NCI-H2171 treated with DMSO at 0.1 percent for 48 hours (cell line): ENCODE measurements at regions not wholly inside any gene's neighbourhood (a gene's known extent, or its start where the extent isn't known, plus 50 kb on each side); places are given as distances from the start of the nearest gene placed in this dataset.
A peak's percentile ranks its signal among the peaks of the same experiment; 100 is the strongest.

Experiments
- DNase-seq: peaks from one replicate; lab custom pipeline; 2025; lab: John Stamatoyannopoulos, UW

DNA sequence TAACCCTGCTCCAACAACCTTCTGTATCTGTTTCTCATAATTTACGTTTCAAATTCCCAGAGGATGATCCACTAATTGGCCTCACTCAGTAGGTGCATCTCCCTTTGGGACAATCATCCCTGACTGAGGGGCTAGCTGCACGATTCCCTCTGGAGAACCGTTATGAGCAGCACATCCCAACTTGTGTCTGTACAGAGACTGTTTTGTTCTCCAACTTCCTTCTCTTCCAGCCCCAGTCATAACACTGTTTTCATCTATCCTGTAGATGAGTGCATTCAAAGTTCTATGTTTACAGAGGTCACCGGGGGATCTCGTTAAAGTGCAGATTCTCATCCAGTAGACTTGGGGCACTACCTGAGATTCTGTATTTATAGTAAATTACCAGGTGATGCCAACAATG lies 187.2 kb downstream of the REEP3 start:
- no peak for DNase-seq

DNA sequence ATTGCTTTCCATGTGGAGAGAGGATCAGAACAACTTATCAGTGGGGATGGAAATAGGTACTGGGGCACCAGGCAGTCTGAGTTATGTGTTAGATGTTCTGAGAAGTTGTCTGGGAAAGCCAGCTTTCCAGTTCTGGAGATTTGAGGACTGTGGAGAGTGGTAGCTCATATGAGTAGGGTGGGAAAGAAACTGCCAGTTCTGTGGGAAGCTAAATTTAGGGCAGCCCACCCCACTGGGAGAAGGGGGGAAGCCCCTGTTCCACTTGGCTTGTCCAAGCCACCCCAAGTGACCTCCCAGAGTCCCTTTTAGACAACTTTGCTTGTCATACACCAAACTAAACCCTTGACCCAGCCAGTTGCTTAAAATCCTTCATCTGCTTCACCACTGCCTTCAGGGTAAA lies 189.5 kb downstream of the REEP3 start:
- no peak for DNase-seq

DNA sequence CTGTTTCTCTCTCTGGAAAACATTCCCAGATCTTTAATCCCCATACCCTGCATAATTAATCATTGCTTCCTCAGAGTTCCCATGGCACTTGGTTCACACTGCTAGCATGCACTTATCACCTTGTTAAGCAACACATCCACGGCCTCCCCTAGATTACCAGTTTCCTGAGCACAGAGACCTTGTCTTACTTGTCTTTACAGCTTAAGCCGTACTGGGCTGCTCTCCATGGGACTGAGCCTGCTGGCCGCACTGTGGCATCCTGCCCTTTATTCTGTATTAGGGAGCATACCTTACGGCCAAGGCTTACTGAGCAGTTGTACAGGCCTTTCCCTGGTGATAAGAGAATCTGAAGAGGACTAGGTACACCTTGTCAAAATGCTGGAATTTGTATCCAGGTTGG lies 190.2 kb downstream of the REEP3 start:
- DNase-seq = no peak

DNA sequence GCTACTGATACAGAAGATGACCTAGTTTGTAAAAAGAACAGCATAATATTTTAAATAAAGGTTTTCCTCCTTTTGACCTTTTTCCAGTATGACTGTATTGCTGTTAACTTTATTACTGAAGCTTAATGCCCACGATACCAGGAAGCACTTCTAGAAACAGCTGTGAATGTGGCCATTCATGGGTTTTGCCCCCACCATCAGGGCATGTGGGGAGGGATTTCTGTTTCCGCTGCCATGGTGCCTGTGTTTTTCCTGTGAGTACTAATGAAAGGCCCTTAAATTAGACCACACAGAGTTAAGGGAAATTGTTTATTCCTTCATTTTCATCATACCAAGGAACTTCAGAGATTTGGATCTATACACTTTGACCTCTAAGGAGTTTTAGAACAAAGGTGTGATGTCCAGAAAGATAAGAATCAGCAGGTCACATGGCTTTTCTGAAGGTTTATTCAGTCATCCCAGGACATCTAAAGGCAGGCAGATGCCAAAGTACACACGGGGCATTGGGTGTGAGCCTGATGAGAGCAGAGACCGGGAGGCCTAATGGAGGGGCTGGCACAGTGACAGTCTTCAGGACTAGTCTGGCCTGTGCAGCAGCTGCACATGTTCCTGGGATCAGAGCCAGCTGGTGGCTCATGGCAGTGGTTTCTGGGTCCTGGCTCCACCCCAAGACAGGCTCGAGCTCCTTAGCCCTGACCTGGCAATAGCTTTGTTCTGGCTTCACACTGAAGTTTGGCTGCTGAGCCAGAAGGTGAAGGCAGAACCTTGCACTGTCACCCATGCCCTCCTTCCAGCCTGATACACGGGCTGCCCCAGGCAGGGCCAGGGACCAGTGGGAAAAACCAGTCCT lies 190.9 kb downstream of the REEP3 start:
- DNase-seq = peak; percentile 92

DNA sequence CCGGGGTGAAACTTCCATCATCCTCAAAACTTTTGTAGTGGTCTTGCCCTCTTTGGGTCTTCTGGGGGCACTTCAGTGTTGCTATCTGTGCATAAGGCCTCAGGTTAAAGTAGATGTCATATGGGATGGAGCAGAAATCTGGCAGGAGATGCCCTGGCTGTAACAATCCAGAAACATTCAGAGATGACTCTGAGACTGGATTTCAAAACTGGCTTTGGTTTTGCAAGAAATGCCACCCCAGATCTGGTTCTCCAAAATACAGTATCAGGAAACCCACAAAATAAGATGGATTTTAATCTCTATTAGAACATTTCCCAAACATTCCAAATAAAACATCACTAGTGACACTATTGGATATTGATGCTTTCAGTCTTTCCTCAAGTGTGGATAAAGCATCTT lies 191.5 kb downstream of the REEP3 start:
- peak; percentile 24 for DNase-seq

DNA sequence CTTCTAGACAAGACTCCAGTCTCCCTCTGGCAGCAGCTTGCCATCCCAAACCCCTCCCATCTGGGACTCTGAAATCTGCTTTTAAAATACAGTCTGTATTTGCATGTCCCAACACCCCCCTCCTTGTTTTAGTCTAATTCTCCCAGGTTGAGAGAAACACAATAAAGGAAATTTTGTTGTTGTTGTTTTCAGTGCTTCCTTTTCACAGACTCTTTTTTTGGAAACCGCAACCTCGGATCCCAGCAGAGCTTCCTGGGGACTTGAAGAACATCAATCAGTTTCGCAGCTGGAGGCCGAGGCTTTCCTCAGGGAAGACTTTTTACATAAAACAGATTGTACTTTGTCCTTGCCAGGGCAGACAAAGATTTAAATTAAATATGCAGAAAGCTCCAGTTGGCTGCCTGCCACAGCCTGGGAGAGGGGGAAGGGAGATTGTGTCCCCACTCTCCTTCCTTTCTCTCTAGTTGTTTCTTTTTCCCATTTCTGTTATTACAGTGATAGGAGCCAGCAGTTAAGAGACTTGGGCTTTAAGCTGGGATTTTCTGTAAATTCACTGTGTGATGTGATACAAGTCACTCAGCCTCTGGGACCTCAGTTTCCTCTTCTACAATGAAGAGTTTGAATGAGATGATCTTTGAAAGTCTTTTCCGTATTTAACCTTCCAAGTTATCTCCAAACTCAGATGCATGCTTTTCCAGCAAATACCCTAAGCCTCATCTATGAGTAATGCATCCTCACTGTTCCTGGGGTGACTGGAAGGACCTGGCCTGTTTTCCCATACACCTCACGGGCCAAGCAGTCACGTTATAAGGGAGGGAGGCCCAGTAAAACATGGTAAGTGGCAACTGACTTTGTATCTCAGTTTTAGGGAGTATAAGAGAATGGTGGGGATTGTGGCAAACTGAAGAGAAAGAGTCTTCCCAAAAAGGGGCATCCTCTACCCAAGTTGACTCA lies 192.3 kb downstream of the REEP3 start:
- DNase-seq = peak; percentile 87

DNA sequence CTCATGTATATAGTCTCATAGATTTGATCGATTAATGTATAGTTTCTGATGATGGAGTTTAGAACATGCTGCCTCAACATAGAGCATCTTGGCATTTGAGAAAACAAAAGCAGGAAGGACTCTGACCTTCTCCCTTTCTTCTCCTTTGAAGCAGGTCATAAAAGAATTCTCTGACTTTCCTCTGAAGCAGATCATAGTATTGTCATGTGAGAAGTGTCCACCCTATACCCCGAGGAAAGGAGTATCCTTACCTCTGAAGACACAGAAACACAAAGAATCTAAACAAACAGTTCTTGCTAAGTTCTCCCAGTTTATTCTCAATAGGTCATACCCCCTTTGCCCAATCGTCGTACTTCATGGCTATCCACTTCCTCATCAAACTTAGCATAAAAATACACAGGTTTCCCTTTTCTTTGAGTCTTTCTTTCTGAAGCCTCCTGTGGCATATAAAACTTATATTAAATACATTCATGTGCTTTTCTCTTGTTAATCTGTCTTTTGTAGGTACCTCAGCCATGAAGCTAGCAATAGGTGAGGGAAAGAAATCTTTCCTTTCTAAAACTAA lies 194.9 kb downstream of the REEP3 start:
- no peak for DNase-seq

DNA sequence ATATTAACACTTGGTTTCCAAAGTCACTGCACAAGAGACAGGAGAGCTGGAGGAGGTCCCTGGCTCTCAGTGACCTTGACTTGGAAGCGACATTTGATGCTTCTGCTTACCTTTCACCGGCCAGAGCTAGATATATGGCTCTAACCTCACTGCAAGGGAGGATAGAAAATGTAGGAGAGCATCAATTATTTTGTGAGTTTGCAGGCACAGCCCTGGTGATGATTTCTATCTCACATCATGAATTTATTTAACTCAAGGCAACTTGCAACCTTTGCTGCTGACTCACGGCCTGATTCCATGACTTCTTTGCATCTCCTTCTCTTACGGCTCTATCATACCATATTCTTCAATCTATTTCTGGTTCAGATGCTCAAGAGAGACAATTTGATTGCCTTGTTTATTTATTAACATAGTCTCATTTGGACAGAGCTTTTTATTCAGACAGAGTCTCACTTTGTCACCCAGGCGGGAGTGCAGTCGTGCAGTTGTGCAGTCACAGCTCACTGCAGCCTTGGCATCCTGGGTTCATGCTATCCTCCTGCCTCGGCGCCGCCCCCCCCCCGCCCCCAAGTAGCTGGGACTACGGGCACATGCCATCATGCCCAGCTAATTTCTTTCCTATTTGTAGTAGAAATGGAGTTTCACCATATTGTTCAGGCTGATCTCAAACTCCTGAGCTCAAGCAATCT lies 196.0 kb downstream of the REEP3 start:
- DNase-seq = no peak

DNA sequence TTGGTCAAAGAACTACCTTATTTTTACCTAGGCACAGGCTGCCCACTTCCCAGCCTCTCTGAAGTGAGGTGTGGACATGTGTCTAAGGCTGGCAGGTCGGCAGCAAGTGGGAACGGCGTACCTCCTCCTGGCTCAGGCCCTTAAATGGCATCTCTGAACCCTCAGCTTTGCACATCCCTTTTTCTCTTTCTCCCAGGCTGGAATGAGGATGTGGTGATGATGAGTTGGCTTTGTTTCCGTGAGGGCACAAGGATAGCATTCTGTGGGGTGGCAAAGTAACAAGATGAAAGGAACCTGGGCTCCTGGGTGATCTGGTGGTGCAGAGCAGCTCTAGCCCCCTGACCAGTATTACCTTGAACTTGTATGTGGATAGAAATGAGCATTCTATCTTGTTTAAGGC lies 196.8 kb downstream of the REEP3 start:
- DNase-seq = no peak

- DNase-seq = peak; percentile 5
Measured at GRCh38 chr10:63718421-63718820, 197.2 kb downstream of the REEP3 start.

GRCh38 chr10:63719226-63719856 lies 198.1 kb downstream of the REEP3 start:
- DNase-seq = no peak

DNA sequence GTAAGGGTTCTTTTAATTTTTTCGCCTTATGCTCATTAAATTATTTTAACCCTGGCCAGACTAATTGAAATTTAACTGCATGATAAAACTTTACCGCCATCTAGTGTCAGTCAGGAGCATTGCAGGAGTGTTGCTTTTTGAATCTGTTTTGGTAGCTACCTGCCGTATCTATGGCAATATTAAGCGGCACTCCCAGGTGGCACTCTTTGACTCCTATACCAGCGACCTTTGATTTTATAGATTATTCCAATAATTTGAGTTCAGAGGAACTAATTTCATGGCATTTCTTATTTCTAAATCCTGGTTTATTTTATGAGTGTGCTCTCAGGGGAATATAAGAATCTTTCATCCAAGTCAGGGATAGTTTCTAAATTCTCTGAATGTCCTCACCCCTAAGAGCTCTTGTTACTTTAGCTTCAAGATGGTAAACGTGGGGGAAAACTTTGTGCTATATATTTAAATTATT lies 198.9 kb downstream of the REEP3 start:
- peak; percentile 72 for DNase-seq

DNA sequence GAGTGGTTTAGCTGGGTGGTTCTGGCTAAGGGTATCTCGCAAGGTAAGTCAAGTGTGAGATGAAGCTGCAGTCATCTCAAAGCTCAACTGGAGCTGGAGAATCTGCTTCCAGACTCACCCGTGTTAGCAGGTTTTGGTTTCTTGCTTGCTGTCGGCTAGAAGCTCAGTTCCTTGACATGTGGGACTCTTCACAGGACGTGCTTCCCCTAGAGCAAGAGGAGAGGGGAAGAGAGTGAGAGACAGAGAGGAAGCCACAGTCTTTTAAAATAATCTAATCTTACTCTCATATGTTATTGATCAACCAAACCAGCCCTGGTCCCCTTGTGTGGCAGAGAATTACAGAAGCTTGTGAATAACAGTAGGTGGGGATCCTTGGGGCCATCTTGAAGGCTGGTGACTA lies 199.5 kb downstream of the REEP3 start:
- DNase-seq = no peak

GRCh38 chr10:63722537-63722936 lies 201.3 kb downstream of the REEP3 start:
- DNase-seq = no peak

- no peak for DNase-seq
Measured at GRCh38 chr10:63723320-63723719, 202.1 kb downstream of the REEP3 start.

DNA sequence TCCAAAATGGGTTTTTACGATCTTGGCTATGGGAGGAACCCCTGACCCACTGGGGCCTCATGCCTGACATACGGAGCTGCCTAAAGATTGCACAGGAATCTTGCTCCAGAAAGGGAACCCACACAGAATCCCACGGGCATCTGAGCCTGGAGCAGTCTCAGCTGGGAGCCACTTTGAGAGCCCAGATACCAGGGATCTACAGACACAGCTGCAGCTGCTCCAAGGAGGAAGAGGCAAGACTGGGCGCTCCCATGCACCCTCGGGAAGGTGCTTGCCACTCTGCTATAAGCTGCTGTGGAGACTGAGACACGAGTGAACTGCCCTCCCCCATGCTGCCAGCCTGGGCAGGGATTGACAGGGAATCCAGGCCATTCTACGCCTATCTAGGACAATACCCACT lies 202.5 kb downstream of the REEP3 start:
- DNase-seq = no peak

- DNase-seq = no peak
Measured at GRCh38 chr10:63724922-63725321, 203.7 kb downstream of the REEP3 start.

GRCh38 chr10:63726867-63727266 lies 205.7 kb downstream of the REEP3 start:
- DNase-seq = no peak

- DNase-seq = no peak
Measured at GRCh38 chr10:63727636-63728035, 206.4 kb downstream of the REEP3 start.

DNA sequence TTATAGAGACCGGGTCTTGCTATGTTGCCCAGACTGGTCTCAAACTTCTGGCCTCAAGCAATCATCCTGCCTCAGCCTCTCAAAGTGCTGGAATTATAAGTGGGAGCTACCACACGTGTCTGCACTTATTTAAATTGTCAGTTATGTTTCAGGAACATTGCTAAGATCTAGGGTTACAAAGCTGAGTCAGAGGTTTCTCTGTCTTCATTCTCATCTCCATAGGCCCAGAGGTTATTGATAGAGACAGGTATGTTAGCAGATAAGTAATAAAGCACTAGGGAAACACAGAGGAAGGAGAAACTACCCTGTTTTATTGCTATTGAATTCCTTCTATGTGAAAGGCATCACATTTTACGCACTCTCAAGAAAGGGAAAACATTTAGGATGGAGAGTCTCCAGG lies 214.1 kb downstream of the REEP3 start:
- no peak for DNase-seq

DNA sequence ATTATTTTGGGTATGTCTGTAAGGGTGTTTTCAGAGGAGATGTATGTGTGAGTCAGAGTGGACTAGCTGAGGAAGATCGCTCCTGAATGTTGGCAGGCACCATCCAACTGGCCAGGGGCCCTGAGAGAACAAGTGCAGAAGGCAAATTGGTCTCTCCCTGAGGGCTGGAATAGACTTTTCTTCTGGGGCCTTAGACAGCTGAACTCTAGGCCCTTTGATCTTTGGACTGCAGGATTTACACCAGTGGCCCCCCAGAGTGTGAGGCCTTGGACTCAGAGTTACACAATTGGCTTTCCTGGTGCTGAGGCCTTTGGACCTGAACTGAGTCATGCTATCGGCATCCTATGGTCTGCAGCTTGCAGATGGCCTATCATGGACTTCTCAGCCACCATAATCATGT lies 217.2 kb downstream of the REEP3 start:
- no peak for DNase-seq
